ENCODE measurements at regions not wholly inside any gene's neighbourhood (a gene's known extent, or its start where the extent isn't known, plus 50 kb on each side); places are given as distances from the start of the nearest gene placed in this dataset.

DNA sequence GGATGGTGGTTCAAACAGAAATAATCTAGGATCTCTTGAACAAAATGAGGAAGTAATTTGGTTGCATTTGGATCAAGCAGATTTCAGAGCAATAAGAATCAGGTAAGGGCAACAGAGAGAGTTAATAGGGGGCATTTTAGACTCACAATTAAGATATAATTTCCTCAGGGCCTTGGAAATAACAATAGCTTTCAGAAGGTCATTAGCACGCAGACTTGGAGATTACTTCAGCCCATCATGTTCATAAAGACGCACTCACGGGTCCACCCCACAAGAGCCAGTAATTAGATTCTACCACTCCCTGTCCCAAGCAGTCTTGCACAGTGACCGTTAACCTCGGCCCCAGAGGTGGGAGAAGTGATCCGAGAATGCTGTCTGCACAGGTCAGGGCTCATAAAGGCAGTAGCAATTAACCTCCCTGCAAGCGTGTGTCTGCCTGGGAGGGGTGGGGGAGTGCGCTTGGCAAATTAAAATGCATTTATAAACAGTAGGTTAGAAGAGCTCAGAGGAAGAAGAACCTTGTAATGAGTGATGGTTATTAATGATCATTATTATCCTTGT lies 125.7 kb upstream of the CCDC196 start:
- TF ChIP-seq POLR2A (IDR thresholded peaks at IDR 0.05; ENCODE audit: low read depth, low read length) (no peak), POLR2AphosphoS5 (IDR thresholded peaks at IDR 0.05; ENCODE audit: low read depth, low read length) (no peak), SPI1 (IDR thresholded peaks at IDR 0.05; ENCODE audit: low read depth, low read length) (no peak), TAF1 (IDR thresholded peaks at IDR 0.05; ENCODE audit: low read depth, low read length) (no peak), PAX5 (IDR thresholded peaks at IDR 0.05; ENCODE audit: insufficient read depth, low read length, severe bottlenecking) (no peak), POU2F2 (IDR thresholded peaks at IDR 0.05; ENCODE audit: low read depth, low read length) (no peak)

Measured in GM12891 (cell line).